ENCODE measurements at regions not wholly inside any gene's neighbourhood (a gene's known extent, or its start where the extent isn't known, plus 50 kb on each side); places are given as distances from the start of the nearest gene placed in this dataset.

DNA sequence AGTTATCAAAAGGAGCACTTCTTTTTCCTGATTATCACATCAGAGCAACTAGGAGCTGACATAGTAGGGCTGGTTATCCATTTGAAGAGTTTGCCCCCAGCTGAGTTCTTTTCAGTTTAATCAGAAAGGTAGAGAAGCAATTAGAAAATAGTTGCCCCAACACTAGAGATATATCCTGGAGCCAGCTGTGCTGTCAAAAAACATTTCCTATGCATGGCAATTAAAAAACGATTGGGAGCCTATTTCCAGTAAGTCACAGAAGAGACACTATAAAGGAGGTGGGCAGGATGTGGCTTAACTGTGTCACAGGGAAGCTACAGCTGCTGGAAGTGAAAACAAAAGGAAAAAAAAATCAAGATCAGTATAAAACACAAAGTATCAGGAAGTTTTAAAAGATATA is 155.7 kb upstream of the SLITRK1 start:
- no peaks in the 10 kb centered on the region for H3K36me3 ChIP-seq (ENCODE audit: insufficient read depth, low read length)
- H3K27me3 ChIP-seq (ENCODE audit: insufficient read depth, low read length): no peaks in the 10 kb centered on the region; the same call in 1 of the 2 replicates
- no peaks in the 10 kb centered on the region for H3K79me2 ChIP-seq (ENCODE audit: insufficient read depth, low read length)
- no peaks in the 10 kb centered on the region for H3K9me3 ChIP-seq (ENCODE audit: low read length)
- no peak overlapping the region for H3K27ac ChIP-seq (ENCODE audit: low read depth, low read length, poor library complexity, severe bottlenecking)
- no peak for TF ChIP-seq EZH2 (IDR thresholded peaks at IDR 0.05; ENCODE audit: borderline replicate concordance, low read length)
- TF ChIP-seq, protein P1, sequence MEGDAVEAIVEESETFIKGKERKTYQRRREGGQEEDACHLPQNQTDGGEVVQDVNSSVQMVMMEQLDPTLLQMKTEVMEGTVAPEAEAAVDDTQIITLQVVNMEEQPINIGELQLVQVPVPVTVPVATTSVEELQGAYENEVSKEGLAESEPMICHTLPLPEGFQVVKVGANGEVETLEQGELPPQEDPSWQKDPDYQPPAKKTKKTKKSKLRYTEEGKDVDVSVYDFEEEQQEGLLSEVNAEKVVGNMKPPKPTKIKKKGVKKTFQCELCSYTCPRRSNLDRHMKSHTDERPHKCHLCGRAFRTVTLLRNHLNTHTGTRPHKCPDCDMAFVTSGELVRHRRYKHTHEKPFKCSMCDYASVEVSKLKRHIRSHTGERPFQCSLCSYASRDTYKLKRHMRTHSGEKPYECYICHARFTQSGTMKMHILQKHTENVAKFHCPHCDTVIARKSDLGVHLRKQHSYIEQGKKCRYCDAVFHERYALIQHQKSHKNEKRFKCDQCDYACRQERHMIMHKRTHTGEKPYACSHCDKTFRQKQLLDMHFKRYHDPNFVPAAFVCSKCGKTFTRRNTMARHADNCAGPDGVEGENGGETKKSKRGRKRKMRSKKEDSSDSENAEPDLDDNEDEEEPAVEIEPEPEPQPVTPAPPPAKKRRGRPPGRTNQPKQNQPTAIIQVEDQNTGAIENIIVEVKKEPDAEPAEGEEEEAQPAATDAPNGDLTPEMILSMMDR (IDR thresholded peaks at IDR 0.05; ENCODE audit: low read length): no peak
- H3K9me2 ChIP-seq (ENCODE audit: low read depth, low read length): peaks cover 3% of the 10 kb centered on the region; the same call in 1 of the 2 replicates
- H3K4me2 ChIP-seq (ENCODE audit: low read length): no peak overlapping the region
- no peak overlapping the region for H2AFZ ChIP-seq (ENCODE audit: low read length)
- H3K4me1 ChIP-seq (ENCODE audit: insufficient read depth, low read length, severe bottlenecking): no peaks in the 10 kb centered on the region
- no peaks in the 10 kb centered on the region for H4K20me1 ChIP-seq (ENCODE audit: insufficient read depth, low read length)
- H3K4me3 ChIP-seq (ENCODE audit: low read depth, low read length, poor library complexity, severe bottlenecking): no peak overlapping the region
- no peak overlapping the region for H3K9ac ChIP-seq (ENCODE audit: low read length)
- H3F3A ChIP-seq (ENCODE audit: insufficient read depth, low read length): 0 out of 2 replicates have a peak, but pooled peaks cover 3% of the 10 kb centered on the region

DNA sequence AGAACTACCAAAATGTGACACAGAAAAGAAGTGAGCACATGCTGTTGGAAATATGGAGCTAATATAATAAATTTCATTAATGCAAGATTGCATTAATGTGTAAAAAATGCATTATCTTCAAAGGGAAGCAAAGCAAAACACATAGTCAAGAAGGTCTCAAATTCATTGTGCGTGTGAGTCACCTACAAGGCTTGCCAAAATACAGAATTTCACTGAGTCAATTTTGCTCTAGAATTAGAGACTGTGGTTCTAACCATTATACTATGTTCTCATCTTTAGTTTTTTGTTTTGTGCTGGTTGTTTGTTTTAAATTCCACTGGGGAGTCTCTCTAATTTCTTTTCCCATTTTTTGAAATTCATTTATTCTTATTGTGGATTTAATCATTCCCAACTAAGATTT is 149.8 kb upstream of the SLITRK1 start:
- TF ChIP-seq EZH2 (IDR thresholded peaks at IDR 0.05; ENCODE audit: borderline replicate concordance, low read length): no peak
- Histone ChIP-seq H2AFZ (ENCODE audit: low read length) (no peak overlapping the region), H3K4me3 (ENCODE audit: low read depth, low read length, poor library complexity, severe bottlenecking) (no peak overlapping the region), H3K27ac (ENCODE audit: low read depth, low read length, poor library complexity, severe bottlenecking) (no peak overlapping the region), H4K20me1 (ENCODE audit: insufficient read depth, low read length) (no peaks in the 10 kb centered on the region), H3K4me2 (ENCODE audit: low read length) (no peak overlapping the region), H3K4me1 (ENCODE audit: insufficient read depth, low read length, severe bottlenecking) (no peaks in the 10 kb centered on the region), H3K36me3 (ENCODE audit: insufficient read depth, low read length) (no peaks in the 10 kb centered on the region), H3K9ac (ENCODE audit: low read length) (no peak overlapping the region), H3K9me2 (ENCODE audit: low read depth, low read length) (peaks cover 3% of the 10 kb centered on the region; the same call in 1 of the 2 replicates), H3K27me3 (ENCODE audit: insufficient read depth, low read length) (no peaks in the 10 kb centered on the region; the same call in 1 of the 2 replicates), H3K9me3 (ENCODE audit: low read length) (no peaks in the 10 kb centered on the region), H3F3A (ENCODE audit: insufficient read depth, low read length) (no peaks in the 10 kb centered on the region), H3K79me2 (ENCODE audit: insufficient read depth, low read length) (no peaks in the 10 kb centered on the region)

DNA sequence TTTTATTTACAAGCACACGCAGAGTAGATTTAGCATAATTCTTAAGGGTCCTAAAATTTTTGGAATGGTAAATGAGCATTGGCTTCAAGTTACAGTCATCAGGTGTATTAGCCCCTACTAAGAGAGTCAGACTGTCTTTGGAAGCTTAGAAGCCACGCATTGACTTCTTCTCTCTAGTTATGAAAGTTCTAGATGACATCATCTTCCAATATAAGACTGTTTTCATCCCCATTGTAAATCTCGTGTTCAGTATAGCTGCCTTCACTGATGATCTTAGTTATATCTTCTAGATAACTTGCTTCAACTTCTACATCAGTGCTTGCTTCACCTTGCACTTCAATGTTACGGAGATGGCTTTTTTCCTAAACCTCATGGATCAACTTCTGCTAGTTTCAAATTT is 148.8 kb upstream of the SLITRK1 start:
- TF ChIP-seq, protein P1 (IDR thresholded peaks at IDR 0.05; ENCODE audit: low read length): no peak
- TF ChIP-seq EZH2 (IDR thresholded peaks at IDR 0.05; ENCODE audit: borderline replicate concordance, low read length): no peak
- Histone ChIP-seq H2AFZ (ENCODE audit: low read length) (no peak overlapping the region), H3K27ac (ENCODE audit: low read depth, low read length, poor library complexity, severe bottlenecking) (no peak overlapping the region), H3K9me3 (ENCODE audit: low read length) (no peaks in the 10 kb centered on the region), H3K4me3 (ENCODE audit: low read depth, low read length, poor library complexity, severe bottlenecking) (no peak overlapping the region), H3K9me2 (ENCODE audit: low read depth, low read length) (peaks cover 3% of the 10 kb centered on the region; the same call in 1 of the 2 replicates), H3K4me2 (ENCODE audit: low read length) (no peak overlapping the region), H3K79me2 (ENCODE audit: insufficient read depth, low read length) (no peaks in the 10 kb centered on the region), H3K9ac (ENCODE audit: low read length) (no peak overlapping the region), H3K36me3 (ENCODE audit: insufficient read depth, low read length) (no peaks in the 10 kb centered on the region), H3K4me1 (ENCODE audit: insufficient read depth, low read length, severe bottlenecking) (no peaks in the 10 kb centered on the region), H3K27me3 (ENCODE audit: insufficient read depth, low read length) (no peaks in the 10 kb centered on the region; the same call in 1 of the 2 replicates), H4K20me1 (ENCODE audit: insufficient read depth, low read length) (no peaks in the 10 kb centered on the region), H3F3A (ENCODE audit: insufficient read depth, low read length) (no peaks in the 10 kb centered on the region)

DNA sequence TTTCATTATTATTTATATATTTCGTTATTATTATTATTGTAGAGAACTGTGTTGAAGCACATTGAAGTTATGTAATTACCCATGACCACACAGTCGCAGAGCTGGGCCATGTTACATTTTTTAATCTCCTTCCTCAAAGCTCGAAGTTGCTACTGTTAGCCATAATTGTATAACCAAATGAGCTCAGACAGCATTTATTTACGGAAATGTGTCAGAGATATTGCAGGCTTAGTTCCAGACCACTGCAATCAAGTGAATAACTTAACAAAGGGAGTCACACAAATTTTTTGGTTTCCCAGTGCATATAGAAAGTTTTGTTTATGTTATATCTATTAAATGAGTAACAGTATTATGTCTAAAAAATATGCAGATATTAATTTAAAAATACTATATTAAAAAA is 147.1 kb upstream of the SLITRK1 start:
- H3K36me3 ChIP-seq (ENCODE audit: insufficient read depth, low read length): no peaks in the 10 kb centered on the region
- no peak overlapping the region for H3K4me2 ChIP-seq (ENCODE audit: low read length)
- no peak overlapping the region for H3K9ac ChIP-seq (ENCODE audit: low read length)
- TF ChIP-seq EZH2 (IDR thresholded peaks at IDR 0.05; ENCODE audit: borderline replicate concordance, low read length): no peak
- no peak overlapping the region for H3K4me3 ChIP-seq (ENCODE audit: low read depth, low read length, poor library complexity, severe bottlenecking)
- H3F3A ChIP-seq (ENCODE audit: insufficient read depth, low read length): no peaks in the 10 kb centered on the region
- no peaks in the 10 kb centered on the region for H3K4me1 ChIP-seq (ENCODE audit: insufficient read depth, low read length, severe bottlenecking)
- H3K27me3 ChIP-seq (ENCODE audit: insufficient read depth, low read length): no peaks in the 10 kb centered on the region; the same call in 1 of the 2 replicates
- H2AFZ ChIP-seq (ENCODE audit: low read length): no peak overlapping the region
- no peaks in the 10 kb centered on the region for H3K9me2 ChIP-seq (ENCODE audit: low read depth, low read length)
- H3K9me3 ChIP-seq (ENCODE audit: low read length): no peaks in the 10 kb centered on the region
- no peaks in the 10 kb centered on the region for H3K79me2 ChIP-seq (ENCODE audit: insufficient read depth, low read length)
- no peak overlapping the region for H3K27ac ChIP-seq (ENCODE audit: low read depth, low read length, poor library complexity, severe bottlenecking)
- H4K20me1 ChIP-seq (ENCODE audit: insufficient read depth, low read length): no peaks in the 10 kb centered on the region
